ENCODE measurements at regions not wholly inside any gene's neighbourhood (a gene's known extent, or its start where the extent isn't known, plus 50 kb on each side); places are given as distances from the start of the nearest gene placed in this dataset.

GRCh38 chr4:141416677-141417363 is 196.1 kb downstream of the ZNF330 start:
- no peak for TF ChIP-seq CTCF (IDR thresholded peaks at IDR 0.05; ENCODE audit: poor library complexity)
- TF ChIP-seq EZH2 (IDR thresholded peaks at IDR 0.05; ENCODE audit: borderline replicate concordance), result no peak
